Stomach (tissue), 8 donors: ENCODE measurements at regions not wholly inside any gene's neighbourhood (a gene's known extent, or its start where the extent isn't known, plus 50 kb on each side); places are given as distances from the start of the nearest gene placed in this dataset.

ENCODE experiments used
- DNase-seq, 2 donors: peaks; one replicate each; pipeline versions ENCODE4 v3.0.0 to v3.0.0-alpha.2; 2013 to 2019
- H3K27ac ChIP-seq, 5 donors: fragments of 200-600 bp in 4 of 5; sonication (generic) in 4 of 5; one replicate each; pipeline ENCODE4 v1.5.1; 2013 to 2019; ENCODE audit warnings: mild to moderate bottlenecking in 1 of 5, moderate library complexity in 1 of 5
- H3K27me3 ChIP-seq, 3 donors: fragments of 200-600 bp; sonication (generic); one replicate each; pipeline ENCODE4 v1.5.1; 2017 to 2019; ENCODE audit warnings: mixed run types in 1 of 3
- H3K36me3 ChIP-seq, 4 donors: fragments of 200-600 bp; sonication (generic); 1 replicate in 3 of 4; 2 replicates in 1 of 4; pipeline ENCODE4 v1.5.1; 2016 to 2019
- H3K4me1 ChIP-seq, 4 donors: fragments of 200-600 bp; sonication (generic); one replicate each; pipeline ENCODE4 v1.5.1; 2016 to 2019
- H3K4me3 ChIP-seq, 4 donors: fragments of 200-600 bp; sonication (generic) in 3 of 4; one replicate each; pipeline ENCODE4 v1.5.1; 2016 to 2019; ENCODE audit warnings: mild to moderate bottlenecking in 1 of 4
- H3K9me3 ChIP-seq, 4 donors: fragments of 200-600 bp; sonication (generic); one replicate each; pipeline ENCODE4 v1.5.1; 2016 to 2019
- CTCF ChIP-seq, 7 experiments: fragments of 450-650 bp in 4 of 7; fragments of 200-600 bp in 3 of 7; sonication (generic) in 3 of 7; IDR thresholded peaks; one replicate each; pipeline ENCODE4 v1.5.1; 2016 to 2019; ENCODE audit warnings: antibody characterized with exemption in 7 of 7, control low read depth in 2 of 7, mild to moderate bottlenecking in 1 of 7
- EP300 ChIP-seq: sonication (generic); formaldehyde crosslinking; IDR thresholded peaks from one replicate; pipeline ENCODE4 v1.6.1; 2017; ENCODE audit warnings: antibody characterized with exemption
- POLR2A ChIP-seq, 4 donors: fragments of 450-650 bp; IDR thresholded peaks; one replicate each; pipeline ENCODE4 v1.6.1; 2016; ENCODE audit warnings: antibody characterized with exemption in 4 of 4, control low read depth in 2 of 4, mild to moderate bottlenecking in 1 of 4, moderate library complexity in 1 of 4
- POLR2AphosphoS5 ChIP-seq, 3 donors: sonication (generic); formaldehyde crosslinking; IDR thresholded peaks; one replicate each; pipeline ENCODE4 v1.6.1; 2016; ENCODE audit warnings: antibody characterized with exemption in 3 of 3
- WGBS, 5 donors: extraction: QIAGEN DNeasy Blood & Tissue Kit in 3 of 5; methylation state at CpG; one replicate each; pipeline versions ENCODE4 v1.1.5 to v1.1.7; 2013 to 2018; 5-methylcytosine and 5-hydroxymethylcytosine counted together
- intact Hi-C: fragments of 100-400 bp; cut with DNase I; formaldehyde crosslinking; loops from one replicate; pipeline ENCODE4 v1.15.1; 2023; ENCODE audit warnings: low total_unique reads
- donor health status: healthy with polysubstance abuse.
- donor health status: Bipolar disorder and iron deficiency.
- donor health status: healthy.

DNA sequence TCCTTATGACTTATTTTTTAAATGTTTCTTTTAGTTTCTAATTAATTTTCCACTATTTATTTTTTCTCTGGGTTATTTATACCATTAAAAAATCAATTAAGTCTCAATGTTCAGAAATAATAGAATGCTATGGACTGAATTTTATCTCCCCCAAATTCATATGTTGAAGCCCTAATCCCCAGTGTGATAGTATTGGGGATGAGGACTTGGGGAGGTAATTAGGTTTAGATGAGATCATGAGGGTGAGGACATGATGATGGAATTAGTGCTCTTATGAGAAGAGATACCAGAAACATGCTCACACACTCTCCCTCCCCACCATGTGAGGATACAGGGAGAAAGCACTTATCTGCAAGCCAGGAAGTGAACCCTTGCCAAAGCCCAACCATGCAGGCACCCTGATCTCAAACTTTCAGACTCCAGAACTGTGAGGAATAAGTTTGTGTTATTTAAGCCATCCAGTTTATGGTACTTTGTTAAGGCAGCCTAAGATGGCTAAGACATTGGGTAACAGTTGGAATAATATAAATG lies 202.6 kb downstream of the MDFIC start:
- no peak overlapping the region for H3K4me3 ChIP-seq
- H3K27ac ChIP-seq = no peak overlapping the region
- no peaks in the 10 kb centered on the region for H3K36me3 ChIP-seq
- peaks cover 0 to 5% (median 2%) of the 10 kb centered on the region in 4 donors for H3K4me1 ChIP-seq
- DNase-seq = no peak
- TF ChIP-seq POLR2A (IDR thresholded peaks at IDR 0.05) (no peak), CTCF (IDR thresholded peaks at IDR 0.05) (no peak), EP300 (no peak), POLR2AphosphoS5 (IDR thresholded peaks at IDR 0.05) (no peak)
- no peaks in the 10 kb centered on the region for H3K27me3 ChIP-seq
- H3K9me3 ChIP-seq = no peaks in the 10 kb centered on the region
- intact Hi-C loops = no loop called here

DNA sequence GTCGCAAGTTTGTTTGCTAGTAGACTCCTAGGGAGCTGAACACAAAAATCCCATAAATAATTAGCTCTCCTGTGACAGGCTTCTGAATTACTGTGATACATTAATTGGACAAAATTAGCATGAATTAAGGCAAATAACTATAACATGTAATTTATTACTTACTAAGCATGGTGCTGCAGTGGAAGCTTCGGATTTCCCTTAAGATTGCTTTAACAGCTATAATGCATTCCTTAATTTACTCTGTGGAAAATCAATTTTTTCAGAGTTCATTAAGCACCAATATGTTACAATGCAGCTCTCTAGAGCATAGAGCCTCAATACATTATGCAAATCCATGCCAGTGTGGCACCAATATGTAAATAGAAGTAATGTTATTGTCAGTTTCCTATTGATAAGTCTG lies 201.5 kb downstream of the MDFIC start:
- intact Hi-C loops = no loop called here
- Histone ChIP-seq H3K27me3 (no peaks in the 10 kb centered on the region), H3K27ac (no peak overlapping the region), H3K4me1 (peaks cover 0 to 5% (median 2%) of the 10 kb centered on the region in 4 donors), H3K36me3 (no peaks in the 10 kb centered on the region), H3K9me3 (no peaks in the 10 kb centered on the region), H3K4me3 (no peak overlapping the region)
- TF ChIP-seq CTCF (IDR thresholded peaks at IDR 0.05) = no peak
- TF ChIP-seq EP300 = no peak
- no peak for TF ChIP-seq POLR2A (IDR thresholded peaks at IDR 0.05)
- no peak for TF ChIP-seq POLR2AphosphoS5 (IDR thresholded peaks at IDR 0.05)
- no peak for DNase-seq
- WGBS, 5 donors = 88 to 96% (median 89%) methylated on average over 2 of the region's 2 CpGs

DNA sequence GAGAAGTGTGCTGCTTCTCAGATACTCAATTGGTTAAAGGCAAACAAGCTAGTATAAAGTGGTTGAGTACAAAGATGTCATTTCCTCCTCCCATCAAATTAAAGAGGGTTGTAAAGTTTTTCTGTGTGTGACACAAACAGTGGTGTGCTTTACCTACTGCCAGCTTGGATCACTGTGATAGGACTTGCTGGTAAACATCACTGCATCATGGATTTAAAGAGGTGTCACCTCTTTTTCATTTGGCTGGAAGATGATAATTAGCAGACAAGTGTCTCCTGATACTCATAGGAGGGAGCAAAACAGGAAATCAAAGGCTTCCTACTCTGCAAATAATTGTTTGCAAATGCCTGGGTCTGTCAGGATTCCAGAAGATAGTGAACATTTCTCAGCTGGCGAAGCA lies 200.5 kb downstream of the MDFIC start:
- no peak for DNase-seq
- H3K4me1 ChIP-seq = peaks cover 0 to 5% (median 2%) of the 10 kb centered on the region in 4 donors
- TF ChIP-seq POLR2A (IDR thresholded peaks at IDR 0.05) = no peak
- no peak for TF ChIP-seq POLR2AphosphoS5 (IDR thresholded peaks at IDR 0.05)
- no peak for TF ChIP-seq EP300
- WGBS, 5 donors = 45 to 67% (median 56%) methylated on average over 1 of the region's 1 CpG
- H3K27ac ChIP-seq = no peak overlapping the region
- no peaks in the 10 kb centered on the region for H3K27me3 ChIP-seq
- no peaks in the 10 kb centered on the region for H3K36me3 ChIP-seq
- intact Hi-C loops = no loop called here
- no peaks in the 10 kb centered on the region for H3K9me3 ChIP-seq
- H3K4me3 ChIP-seq = no peak overlapping the region

- WGBS, 5 donors = 61 to 78% (median 70%) methylated on average over 2 of the region's 2 CpGs
- Histone ChIP-seq H3K27me3 (no peaks in the 10 kb centered on the region), H3K36me3 (no peaks in the 10 kb centered on the region), H3K4me1 (peaks cover 0 to 14% (median 4%) of the 10 kb centered on the region in 4 donors), H3K27ac (no peak overlapping the region), H3K9me3 (no peaks in the 10 kb centered on the region), H3K4me3 (no peak overlapping the region)
- no peak for TF ChIP-seq POLR2AphosphoS5 (IDR thresholded peaks at IDR 0.05)
- no peak for TF ChIP-seq CTCF (IDR thresholded peaks at IDR 0.05)
- TF ChIP-seq POLR2A (IDR thresholded peaks at IDR 0.05) = no peak
- no peak for TF ChIP-seq EP300
- intact Hi-C loops = no loop called here
- no peak for DNase-seq
Observed at GRCh38 chr7:115117748-115118147, 195.9 kb downstream of the MDFIC start.
